PC-3 (cell line): ENCODE measurements at regions not wholly inside any gene's neighbourhood (a gene's known extent, or its start where the extent isn't known, plus 50 kb on each side); places are given as distances from the start of the nearest gene placed in this dataset.

Experiments used
- ATAC-seq: fragments of 200-7000 bp; cut with Tn5 transposase; 2 replicates; pipeline ENCODE4 v1.9.1; 2020; ENCODE audit warnings: mild to moderate bottlenecking, moderate library complexity
- BruUV-seq: library from RNA; stranded (reverse); fragments of 400-500 nt; replicated peaks from 2 replicates; lab custom pipeline; 2021; lab: Mats Ljungman, UMichigan
- CTCF ChIA-PET: fragments of 300-600 bp; sonication (Branson Sonifier 250); formaldehyde crosslinking; loops from one replicate; lab custom pipeline; 2022; ENCODE audit warnings: antibody characterized with exemption; lab: Charles Lee
- POLR2A ChIA-PET: fragments of 300-600 bp; sonication (Branson Sonifier 250); formaldehyde crosslinking; loops from one replicate; lab custom pipeline; 2022; ENCODE audit warnings: antibody characterized with exemption; ENCODE audit not compliant: unreplicated experiment; lab: Charles Lee
- DNase-seq: peaks from one replicate; pipeline ENCODE4 v3.0.0-alpha.2; 2015
- H2AFZ ChIP-seq: fragments of 300-600 bp; sonication (generic); 2 replicates; pipeline ENCODE4 v1.6.0; 2016; ENCODE audit warnings: antibody characterized with exemption, low read length
- H3F3A ChIP-seq: fragments of 300-600 bp; sonication (generic); one replicate; pipeline ENCODE4 v1.6.0; 2017; ENCODE audit warnings: antibody characterized with exemption, low read length, control low read depth, mild to moderate bottlenecking; ENCODE audit not compliant: unreplicated experiment
- H3K27ac ChIP-seq: fragments of 300-600 bp; sonication (generic); 2 replicates; pipeline ENCODE4 v1.5.1; 2016; ENCODE audit warnings: mild to moderate bottlenecking, low read length
- H3K27me3 ChIP-seq: fragments of 300-600 bp; sonication (generic); 2 replicates; pipeline ENCODE4 v1.6.1; 2016; ENCODE audit warnings: low read length, mixed read lengths
- H3K36me3 ChIP-seq: fragments of 300-600 bp; sonication (generic); 2 replicates; pipeline ENCODE4 v1.6.1; 2016; ENCODE audit warnings: low read depth, mixed run types, low read length, mixed read lengths
- H3K4me1 ChIP-seq: fragments of 300-600 bp; sonication (generic); 2 replicates; pipeline ENCODE4 v1.5.1; 2016; ENCODE audit warnings: low read length; ENCODE audit not compliant: insufficient read depth
- H3K4me2 ChIP-seq: fragments of 300-600 bp; sonication (generic); 2 replicates; pipeline ENCODE4 v1.6.0; 2016; ENCODE audit warnings: low read length
- H3K4me3 ChIP-seq: fragments of 300-600 bp; sonication (generic); 2 replicates; pipeline ENCODE4 v1.5.1; 2016; ENCODE audit warnings: mild to moderate bottlenecking, low read length, mixed read lengths
- H3K79me2 ChIP-seq: fragments of 300-600 bp; sonication (generic); 2 replicates; pipeline ENCODE4 v1.6.1; 2017; ENCODE audit warnings: low read length, mixed read lengths
- H3K9ac ChIP-seq: fragments of 300-600 bp; sonication (generic); 2 replicates; pipeline ENCODE4 v1.6.0; 2016; ENCODE audit warnings: mild to moderate bottlenecking, low read length
- H3K9me2 ChIP-seq: fragments of 300-600 bp; sonication (generic); replicated peaks from 2 replicates; pipeline ENCODE4 v1.6.1; 2016; ENCODE audit warnings: mixed run types, low read length, mixed read lengths
- H3K9me3 ChIP-seq: fragments of 300-600 bp; sonication (generic); 2 replicates; pipeline ENCODE4 v1.6.1; 2016; ENCODE audit warnings: low read length, mixed read lengths
- H4K20me1 ChIP-seq: fragments of 300-600 bp; sonication (generic); 2 replicates; pipeline ENCODE4 v1.6.1; 2016; ENCODE audit warnings: low read length, mixed read lengths
- CTCF ChIP-seq: fragments of 300-600 bp; sonication (generic); conservative IDR thresholded peaks from 2 replicates; pipeline ENCODE4 v1.5.1; 2017; ENCODE audit warnings: antibody characterized with exemption, low read depth, mild to moderate bottlenecking, low read length
- EZH2 ChIP-seq: fragments of 300-600 bp; sonication (generic); IDR thresholded peaks from one replicate; pipeline ENCODE4 v1.6.1; 2017; ENCODE audit warnings: antibody characterized with exemption, mild to moderate bottlenecking, low read length; ENCODE audit not compliant: unreplicated experiment
- EZH2phosphoT487 ChIP-seq: fragments of 300-600 bp; sonication (generic); IDR thresholded peaks from 2 replicates; pipeline ENCODE4 v1.6.1; 2018; ENCODE audit warnings: mild to moderate bottlenecking, antibody characterized with exemption, low read length, borderline replicate concordance
- intact Hi-C: fragments of 100-400 bp; cut with micrococcal nuclease; formaldehyde crosslinking; loops from 2 replicates; pipeline ENCODE4 v1.9.0; 2023

- DNase-seq (no peak), ATAC-seq (no peak)
- Histone ChIP-seq H3K36me3 (no peaks in the 10 kb centered on the region), H4K20me1 (no peaks in the 10 kb centered on the region), H3K9ac (no peak overlapping the region), H3K4me2 (no peak overlapping the region), H3K27me3 (peaks cover 20% of the 10 kb centered on the region), H2AFZ (no peak overlapping the region), H3K4me3 (no peak overlapping the region), H3K4me1 (no peaks in the 10 kb centered on the region), H3F3A (no peaks in the 10 kb centered on the region), H3K9me3 (no peaks in the 10 kb centered on the region), H3K79me2 (no peaks in the 10 kb centered on the region), H3K27ac (no peak overlapping the region), H3K9me2 (no peaks in the 10 kb centered on the region)
- TF ChIP-seq EZH2phosphoT487 (no peak), EZH2 (no peak), CTCF (no peak)
- no TSS peak for BruUV-seq
- ChIA-PET POLR2A (no interaction called here), CTCF (no interaction called here)
- intact Hi-C loops, result no loop called here
These were observed 232.7 kb upstream of the POU3F2 start for GRCh38 chr6:98601716-98602115.

GRCh38 chr6:98605705-98606104 lies 228.7 kb upstream of the POU3F2 start:
- no peaks in the 10 kb centered on the region for H3K9me3 ChIP-seq
- CTCF ChIA-PET, result no interaction called here
- no peak for TF ChIP-seq EZH2
- no peak for TF ChIP-seq EZH2phosphoT487
- no peak for TF ChIP-seq CTCF
- no peaks in the 10 kb centered on the region for H3K4me1 ChIP-seq
- no peak overlapping the region for H3K4me2 ChIP-seq
- peaks cover 19% of the 10 kb centered on the region for H3K27me3 ChIP-seq
- ATAC-seq (no peak), DNase-seq (no peak)
- no peaks in the 10 kb centered on the region for H3K36me3 ChIP-seq
- H3K79me2 ChIP-seq, result no peaks in the 10 kb centered on the region
- H3F3A ChIP-seq, result no peaks in the 10 kb centered on the region
- no TSS peak for BruUV-seq
- no peak overlapping the region for H3K9ac ChIP-seq
- intact Hi-C loops, result no loop called here
- no peak overlapping the region for H2AFZ ChIP-seq
- H3K4me3 ChIP-seq, result no peak overlapping the region
- H3K9me2 ChIP-seq, result no peaks in the 10 kb centered on the region
- H4K20me1 ChIP-seq, result no peaks in the 10 kb centered on the region
- no peak overlapping the region for H3K27ac ChIP-seq
- POLR2A ChIA-PET, result no interaction called here

GRCh38 chr6:98627129-98627775 lies 207.1 kb upstream of the POU3F2 start:
- Histone ChIP-seq H3K9me2 (no peaks in the 10 kb centered on the region), H3K4me3 (no peak overlapping the region), H3K79me2 (no peaks in the 10 kb centered on the region), H3K27me3 (no peaks in the 10 kb centered on the region), H3F3A (no peaks in the 10 kb centered on the region), H4K20me1 (no peaks in the 10 kb centered on the region), H3K9ac (no peak overlapping the region), H3K4me1 (no peaks in the 10 kb centered on the region), H3K36me3 (no peaks in the 10 kb centered on the region), H3K9me3 (no peaks in the 10 kb centered on the region), H2AFZ (no peak overlapping the region), H3K27ac (no peak overlapping the region), H3K4me2 (no peak overlapping the region)
- no peak for ATAC-seq
- ChIA-PET CTCF (no interaction called here), POLR2A (no interaction called here)
- TF ChIP-seq EZH2, result no peak
- no peak for TF ChIP-seq EZH2phosphoT487
- TF ChIP-seq CTCF, result no peak
- DNase-seq, result no peak
- intact Hi-C loops, result no loop called here
- BruUV-seq, result no TSS peak
